GM19467 (cell line): ENCODE measurements at regions not wholly inside any gene's neighbourhood (a gene's known extent, or its start where the extent isn't known, plus 50 kb on each side); places are given as distances from the start of the nearest gene placed in this dataset.
"Not testable (repeated sequence)": the region's sequence is repeated elsewhere in the genome, so short reads cannot be mapped to it uniquely, and the experiment has no call there.

Experiments used
- ATAC-seq: cut with Tn5 transposase; IDR thresholded peaks from one replicate; pipeline ENCODE4 v1.9.1; 2021; ENCODE audit warnings: mild to moderate bottlenecking, moderate library complexity; ENCODE audit not compliant: unreplicated experiment

DNA sequence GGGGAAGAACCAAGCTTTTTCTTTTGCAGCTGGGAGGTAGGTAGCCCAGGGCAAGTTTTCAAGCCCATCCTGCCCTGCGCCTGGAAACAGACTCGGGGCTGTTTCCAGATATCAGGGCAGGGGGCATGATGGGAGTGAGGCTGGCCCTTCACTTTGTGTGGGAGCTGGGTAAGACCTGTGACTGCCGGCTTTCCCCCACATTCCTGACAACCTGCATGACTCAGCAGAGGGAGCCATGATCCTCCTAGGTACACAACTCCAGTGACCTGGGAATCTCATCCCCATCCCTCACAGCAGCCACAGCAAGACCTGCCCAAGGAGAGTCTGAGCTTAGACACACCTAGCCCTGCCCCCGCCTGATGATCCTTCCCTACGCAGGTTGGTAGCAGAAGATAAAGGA is 280.8 kb downstream of the SOX4 start:
- no peak for ATAC-seq

DNA sequence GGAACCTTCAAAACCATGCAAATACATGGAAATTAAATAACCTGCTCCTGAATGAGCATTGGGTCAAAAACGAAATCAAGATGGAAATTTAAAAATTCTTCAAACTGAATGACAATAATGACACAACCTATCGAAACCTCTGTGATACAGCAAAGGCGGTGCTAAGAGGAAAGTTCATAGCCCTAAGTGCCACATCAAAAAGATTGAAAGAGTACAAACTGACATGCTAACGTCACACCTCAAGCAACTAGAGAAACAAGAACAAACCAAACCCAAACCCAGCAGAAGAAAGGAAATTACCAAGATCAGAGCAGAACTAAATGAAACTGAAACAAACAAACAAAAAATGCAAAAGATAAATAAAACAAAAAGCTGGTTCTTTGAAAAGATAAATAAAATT is 283.5 kb downstream of the SOX4 start:
- not testable (repeated sequence) for ATAC-seq

- not testable (repeated sequence) for ATAC-seq
Measured at GRCh38 chr6:21880249-21880648, 286.7 kb downstream of the SOX4 start.

- ATAC-seq = no peak
Measured at GRCh38 chr6:21881969-21882465, 288.5 kb downstream of the SOX4 start.

DNA sequence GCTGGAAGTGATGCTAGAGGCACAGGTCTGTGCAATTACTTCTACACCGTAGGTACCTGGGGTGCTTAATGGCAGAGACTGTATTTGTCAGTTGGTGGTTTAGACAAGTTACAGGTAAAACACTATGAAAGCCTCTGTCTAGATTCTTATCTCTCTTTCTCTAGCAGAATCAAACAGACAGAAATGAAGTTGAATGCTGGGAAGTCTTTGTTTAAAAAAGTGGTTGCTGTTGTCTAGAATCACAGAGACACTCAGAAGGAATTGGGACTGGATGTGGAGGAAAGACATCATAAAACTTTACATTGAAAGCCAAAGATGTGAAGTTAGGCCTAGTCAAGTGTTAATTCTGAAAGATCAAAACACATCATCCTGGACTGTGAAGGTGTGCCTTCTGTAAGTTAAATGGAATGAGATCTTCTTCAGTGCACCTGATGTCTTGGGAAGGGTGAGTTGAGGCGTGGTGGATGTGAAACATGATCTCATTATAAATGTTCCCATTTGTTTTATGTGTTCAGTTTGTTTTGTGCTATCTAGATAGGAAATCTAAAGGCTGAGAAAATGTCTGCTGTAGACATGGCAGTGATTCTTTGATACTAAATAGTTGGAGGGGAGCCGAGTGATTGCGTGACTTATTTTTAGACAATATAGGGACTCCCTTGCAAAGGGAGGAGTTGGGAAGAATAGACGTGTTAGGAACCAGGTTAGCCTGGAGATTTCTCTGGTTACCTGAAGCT is 290.2 kb downstream of the SOX4 start:
- ATAC-seq = no peak

- no peak for ATAC-seq
Measured at GRCh38 chr6:21885111-21885510, 291.6 kb downstream of the SOX4 start.

DNA sequence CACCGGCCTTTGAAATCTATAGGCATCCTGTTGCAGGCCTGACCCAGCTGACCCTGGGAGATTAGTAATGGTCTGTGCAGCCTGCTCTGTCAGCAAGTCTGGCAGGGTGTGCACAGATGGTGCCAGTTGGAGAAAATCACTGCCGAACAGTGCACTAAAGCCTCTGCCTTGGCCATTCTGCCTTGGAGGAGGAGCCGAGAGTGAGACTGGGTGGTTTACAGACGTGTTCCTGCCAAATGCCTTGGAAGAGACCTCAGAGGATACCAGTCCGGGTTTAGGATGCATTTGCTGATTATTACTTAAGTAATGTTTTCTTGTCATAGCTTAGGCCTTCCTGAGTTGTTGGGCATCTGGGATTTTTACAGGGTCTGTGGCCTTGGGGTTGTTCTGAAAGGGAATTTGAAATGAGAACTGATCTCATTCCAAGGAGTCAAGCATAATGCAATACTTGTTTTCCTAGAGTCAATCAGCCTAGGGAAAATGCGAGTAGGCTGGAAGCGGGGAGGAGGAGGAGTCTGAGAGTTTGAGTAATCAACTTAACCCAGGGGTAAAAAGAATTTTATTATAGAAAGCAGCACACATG is 292.1 kb downstream of the SOX4 start:
- no peak for ATAC-seq

GRCh38 chr6:21886542-21887151 is 293.1 kb downstream of the SOX4 start:
- no peak for ATAC-seq

DNA sequence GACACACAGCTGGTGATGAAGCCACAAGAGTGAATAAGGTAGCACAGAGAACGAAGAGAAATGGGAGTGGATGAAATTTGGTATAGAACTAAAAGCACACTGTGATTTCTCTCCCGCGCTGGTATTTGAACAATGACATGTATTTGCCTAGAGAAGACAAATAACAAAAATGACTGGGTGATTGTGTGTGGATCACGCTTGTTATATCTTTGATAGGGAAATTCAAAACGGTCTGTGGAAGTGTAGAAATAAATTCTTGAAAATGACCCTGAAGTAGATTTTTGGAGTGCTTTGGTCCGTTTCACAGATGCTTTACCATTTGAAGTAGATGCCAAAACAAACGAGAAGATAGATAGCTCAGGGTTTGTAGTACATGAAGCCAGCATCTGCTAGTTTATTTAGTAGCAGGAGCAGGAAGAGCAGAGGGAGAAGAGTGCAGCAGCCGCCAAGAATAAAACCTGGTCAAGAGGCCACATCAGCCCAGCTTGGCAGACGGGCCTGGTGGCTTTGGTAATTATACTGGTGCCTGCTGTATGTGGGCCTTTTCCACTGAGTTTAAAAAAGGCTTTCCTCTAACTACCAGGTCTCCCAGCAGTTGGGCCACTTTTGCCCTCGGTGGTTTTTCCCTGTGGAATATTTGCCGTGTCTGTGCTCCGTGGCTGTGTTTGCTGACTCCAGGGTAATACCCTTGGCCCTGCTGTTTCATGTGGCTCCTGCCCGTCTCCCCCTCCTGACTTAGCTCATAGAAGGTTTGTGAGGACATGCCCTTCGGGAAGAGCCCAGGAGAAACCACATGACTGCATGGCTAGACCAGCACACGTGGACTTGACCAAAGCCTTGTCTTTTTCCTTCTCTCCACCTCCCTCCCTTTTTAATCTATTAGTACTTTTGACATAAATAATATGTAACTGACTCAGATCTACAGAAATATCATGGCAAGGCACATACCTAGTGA is 294.0 kb downstream of the SOX4 start:
- ATAC-seq = no peak

DNA sequence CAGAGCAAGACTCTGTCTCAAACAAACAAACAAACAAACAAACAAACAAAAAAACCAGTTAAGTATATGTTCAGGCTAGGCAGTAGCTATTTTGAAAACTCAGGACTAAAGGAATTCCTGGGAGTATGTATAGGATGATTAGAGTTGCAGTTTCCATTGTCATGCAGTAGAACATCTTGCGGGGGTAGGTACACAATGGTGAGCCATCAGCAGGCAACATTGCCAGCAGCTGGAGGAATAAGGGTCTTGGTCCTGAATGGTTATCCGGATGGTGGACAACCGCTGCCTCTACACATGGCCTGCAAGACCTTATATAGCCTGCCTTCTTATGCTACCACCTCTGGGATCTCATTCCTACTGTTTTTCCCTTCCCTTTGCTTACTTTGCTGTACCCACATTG is 297.5 kb downstream of the SOX4 start:
- no peak for ATAC-seq

GRCh38 chr6:21893793-21894192 is 300.2 kb downstream of the SOX4 start:
- ATAC-seq = no peak

- no peak for ATAC-seq
Measured at GRCh38 chr6:21895555-21895954, 302.0 kb downstream of the SOX4 start.

- ATAC-seq = no peak
Measured at GRCh38 chr6:21898107-21898796, 304.7 kb downstream of the SOX4 start.

- no peak for ATAC-seq
Measured at GRCh38 chr6:21899708-21900107, 306.2 kb downstream of the SOX4 start.

DNA sequence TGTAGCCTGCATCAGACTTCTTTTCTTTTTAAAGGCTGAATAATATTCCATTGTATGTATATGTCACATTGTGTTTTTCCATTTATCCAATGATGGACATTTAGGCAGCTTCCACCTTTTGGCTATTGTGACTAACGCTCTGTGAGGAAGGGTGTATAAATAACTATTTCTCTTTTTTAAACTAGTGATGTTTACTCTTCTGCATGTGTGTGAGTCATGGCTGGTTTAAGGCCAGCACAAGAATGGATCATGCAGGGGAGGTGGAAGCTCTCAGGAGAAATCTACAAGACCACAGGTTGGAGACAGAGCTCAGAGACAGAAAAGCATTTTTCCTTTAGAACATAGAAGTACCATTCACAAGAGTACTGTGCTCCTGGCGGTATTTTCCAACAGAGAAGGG is 307.2 kb downstream of the SOX4 start:
- ATAC-seq = no peak

DNA sequence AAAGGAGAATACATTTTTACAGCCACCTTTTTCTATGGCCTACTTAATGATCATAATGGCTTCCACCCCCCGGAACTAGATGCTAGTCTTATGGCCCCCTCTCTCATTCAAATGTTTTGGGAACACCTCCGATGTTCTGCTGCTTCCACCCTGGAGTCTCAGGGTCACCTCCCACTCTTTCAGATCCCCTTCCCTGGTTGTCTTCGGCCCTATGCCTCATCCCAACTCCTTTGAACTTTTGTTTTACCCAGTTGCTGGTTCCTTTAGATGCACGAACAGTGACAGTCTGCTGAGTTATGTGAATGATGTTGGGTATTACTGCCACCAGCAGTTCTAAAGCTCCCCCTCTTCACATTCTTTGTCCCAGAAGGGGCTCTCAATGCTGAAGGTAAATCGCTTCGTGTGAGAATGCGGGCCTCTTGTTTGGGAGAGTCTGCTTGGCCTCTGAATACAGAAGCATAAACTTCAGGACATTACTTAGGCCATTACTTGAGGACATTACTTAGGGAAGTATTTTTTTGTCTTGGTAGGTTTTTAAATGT is 309.1 kb downstream of the SOX4 start:
- no peak for ATAC-seq

DNA sequence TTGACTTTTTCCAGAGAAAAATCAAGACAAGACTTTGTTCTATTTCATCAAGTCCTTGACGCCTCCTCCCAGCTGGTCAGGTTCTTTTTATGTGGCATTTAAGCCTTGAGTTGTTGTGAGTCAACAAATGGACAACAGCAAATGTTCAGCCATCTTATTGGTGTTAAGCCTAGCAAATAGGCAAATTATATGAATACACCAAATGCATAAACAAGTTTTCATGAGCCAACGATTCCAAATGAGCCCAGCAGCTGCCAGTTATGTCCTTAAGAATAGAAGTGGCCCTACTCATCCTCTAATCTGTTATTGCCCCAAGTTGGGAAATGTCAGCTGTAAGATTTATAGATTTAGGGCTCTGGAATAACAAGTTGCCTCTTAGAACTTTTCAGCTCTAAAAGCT is 312.0 kb downstream of the SOX4 start:
- no peak for ATAC-seq

DNA sequence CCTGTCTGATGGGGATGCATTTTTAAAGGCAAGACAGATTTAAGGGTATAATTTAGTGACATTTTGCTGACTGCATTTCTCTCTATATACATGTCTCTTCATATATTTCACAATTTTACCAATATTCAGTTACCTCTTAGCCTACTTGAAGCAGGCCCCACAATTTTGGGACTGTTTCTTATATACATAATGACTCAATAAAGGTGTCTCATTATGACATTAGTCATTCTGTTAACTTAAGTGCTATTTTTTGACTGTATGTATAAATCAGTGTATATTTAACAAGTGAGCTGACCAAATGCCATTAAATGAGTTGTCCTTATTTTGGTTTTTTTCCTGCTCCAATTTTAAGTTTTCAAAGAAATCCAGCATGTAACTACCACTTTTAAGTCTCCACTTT is 313.3 kb downstream of the SOX4 start:
- no peak for ATAC-seq

DNA sequence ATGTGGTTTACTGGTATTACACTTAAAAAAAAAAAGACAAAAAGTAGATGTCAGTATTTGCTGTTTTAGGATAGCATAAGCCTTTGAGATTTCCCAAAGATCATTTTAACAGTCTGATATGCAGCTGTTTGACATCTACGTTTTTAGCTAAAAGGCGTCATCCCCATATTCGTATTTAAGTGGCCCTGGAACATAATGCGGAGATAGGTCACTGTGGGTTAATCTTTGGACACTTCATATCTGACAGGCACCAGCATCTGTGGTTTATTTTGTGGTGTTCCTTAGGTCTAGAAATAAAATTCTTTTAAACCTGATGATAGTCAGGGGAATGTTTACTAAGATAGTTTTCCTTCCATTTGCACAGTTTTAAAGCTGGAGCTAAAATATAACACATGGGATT is 313.7 kb downstream of the SOX4 start:
- no peak for ATAC-seq

DNA sequence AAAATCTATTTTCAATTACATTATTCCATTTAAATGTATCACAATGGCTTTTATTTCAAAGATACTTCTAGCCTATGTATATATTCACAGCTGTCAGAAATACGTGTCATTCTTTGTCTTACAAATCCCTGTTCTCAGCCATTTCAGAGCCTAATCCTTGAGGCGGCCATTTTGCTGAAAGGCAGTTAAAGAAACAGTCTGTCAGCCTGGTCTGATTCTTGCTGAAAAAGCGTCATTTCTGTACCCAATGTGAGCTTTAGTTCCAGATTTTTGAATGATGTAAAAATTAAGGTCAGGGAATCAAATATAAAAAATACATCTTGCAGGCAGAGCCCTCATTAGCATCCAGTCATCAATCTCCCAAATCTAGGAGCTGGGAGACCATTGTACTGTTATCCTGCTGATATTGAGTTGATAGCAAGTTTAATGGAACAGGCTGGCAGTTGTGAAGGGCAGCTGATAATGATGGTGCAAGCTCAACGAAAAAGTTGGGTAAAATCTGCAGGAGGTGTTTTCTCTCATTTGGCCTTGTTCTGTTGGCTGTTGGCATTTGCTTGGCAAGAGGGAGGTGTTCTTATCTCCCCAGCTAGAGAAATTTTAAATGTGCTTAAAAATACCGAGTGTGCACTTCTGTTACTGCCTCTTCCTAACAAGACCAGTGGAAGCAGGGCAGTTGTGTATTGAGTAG is 314.8 kb downstream of the SOX4 start:
- ATAC-seq = no peak
